ENCODE measurements at regions not wholly inside any gene's neighbourhood (a gene's known extent, or its start where the extent isn't known, plus 50 kb on each side); places are given as distances from the start of the nearest gene placed in this dataset.

DNA sequence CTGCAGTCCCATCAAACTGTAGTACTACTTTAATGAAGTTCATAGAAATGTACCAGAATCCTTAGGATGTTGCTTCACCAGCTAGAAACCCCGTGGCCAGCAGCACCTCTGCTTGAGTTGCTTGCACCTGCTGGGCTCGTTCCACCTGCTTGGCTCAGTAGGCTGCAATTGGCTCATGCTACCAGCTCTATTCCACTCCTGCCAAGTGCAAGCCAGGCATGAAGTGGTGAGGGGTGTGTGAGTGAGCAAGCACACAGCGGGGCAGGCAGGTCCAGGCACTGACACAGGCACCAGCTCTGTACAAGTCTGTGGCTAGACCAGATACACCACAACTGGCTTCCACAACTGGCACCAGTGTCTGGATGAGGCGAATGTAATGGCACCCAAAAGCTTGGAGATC lies 209.9 kb downstream of the AMY1C start:
- Histone ChIP-seq H3K27me3 (no peaks in the 10 kb centered on the region), H3K9me3 (no peaks in the 10 kb centered on the region), H3K27ac (no peak overlapping the region), H3K4me3 (no peak overlapping the region), H3K36me3 (no peaks in the 10 kb centered on the region), H3K4me1 (no peaks in the 10 kb centered on the region)
- DNase-seq (ENCODE audit: low spot score in 2 of 2): no peak
- intact Hi-C loops (cut with DNase I): no loop called here
- TF ChIP-seq, protein P1, sequence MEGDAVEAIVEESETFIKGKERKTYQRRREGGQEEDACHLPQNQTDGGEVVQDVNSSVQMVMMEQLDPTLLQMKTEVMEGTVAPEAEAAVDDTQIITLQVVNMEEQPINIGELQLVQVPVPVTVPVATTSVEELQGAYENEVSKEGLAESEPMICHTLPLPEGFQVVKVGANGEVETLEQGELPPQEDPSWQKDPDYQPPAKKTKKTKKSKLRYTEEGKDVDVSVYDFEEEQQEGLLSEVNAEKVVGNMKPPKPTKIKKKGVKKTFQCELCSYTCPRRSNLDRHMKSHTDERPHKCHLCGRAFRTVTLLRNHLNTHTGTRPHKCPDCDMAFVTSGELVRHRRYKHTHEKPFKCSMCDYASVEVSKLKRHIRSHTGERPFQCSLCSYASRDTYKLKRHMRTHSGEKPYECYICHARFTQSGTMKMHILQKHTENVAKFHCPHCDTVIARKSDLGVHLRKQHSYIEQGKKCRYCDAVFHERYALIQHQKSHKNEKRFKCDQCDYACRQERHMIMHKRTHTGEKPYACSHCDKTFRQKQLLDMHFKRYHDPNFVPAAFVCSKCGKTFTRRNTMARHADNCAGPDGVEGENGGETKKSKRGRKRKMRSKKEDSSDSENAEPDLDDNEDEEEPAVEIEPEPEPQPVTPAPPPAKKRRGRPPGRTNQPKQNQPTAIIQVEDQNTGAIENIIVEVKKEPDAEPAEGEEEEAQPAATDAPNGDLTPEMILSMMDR (IDR thresholded peaks at IDR 0.05): no peak

GRCh38 chr1:103960045-103960444 lies 210.3 kb downstream of the AMY1C start:
- Histone ChIP-seq H3K27me3 (no peaks in the 10 kb centered on the region), H3K27ac (no peak overlapping the region), H3K4me3 (no peak overlapping the region), H3K36me3 (no peaks in the 10 kb centered on the region), H3K4me1 (no peaks in the 10 kb centered on the region), H3K9me3 (no peaks in the 10 kb centered on the region)
- intact Hi-C loops (cut with DNase I): no loop called here
- DNase-seq (ENCODE audit: low spot score in 2 of 2): no peak
- TF ChIP-seq, protein P1 (IDR thresholded peaks at IDR 0.05): no peak

DNA sequence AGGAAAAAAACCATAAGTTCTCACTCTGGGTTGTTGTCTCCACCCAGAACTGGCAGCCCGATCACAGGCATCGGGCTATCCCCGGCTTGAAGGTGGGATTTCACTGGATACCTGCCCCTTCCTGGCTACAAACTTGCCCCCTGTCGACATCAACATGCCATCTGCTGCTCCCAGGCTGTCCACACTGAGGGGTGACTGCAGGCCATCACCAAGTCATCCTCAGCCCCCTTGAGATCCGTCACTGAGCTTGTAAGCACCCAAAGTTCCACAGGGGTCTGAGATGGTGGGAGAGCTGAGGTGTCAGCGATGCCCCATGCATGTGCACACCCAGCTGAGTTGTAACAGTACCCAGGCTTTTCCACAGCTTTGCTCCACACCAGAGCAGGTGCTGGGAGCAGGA lies 211.0 kb downstream of the AMY1C start:
- TF ChIP-seq, protein P1 (IDR thresholded peaks at IDR 0.05): no peak
- Histone ChIP-seq H3K4me1 (no peaks in the 10 kb centered on the region), H3K36me3 (no peaks in the 10 kb centered on the region), H3K27me3 (no peaks in the 10 kb centered on the region), H3K27ac (no peak overlapping the region), H3K4me3 (no peak overlapping the region), H3K9me3 (no peaks in the 10 kb centered on the region)
- intact Hi-C loops (cut with DNase I): no loop called here
- no peak for DNase-seq (ENCODE audit: low spot score in 2 of 2)

- TF ChIP-seq, protein P1 (IDR thresholded peaks at IDR 0.05): no peak
- Histone ChIP-seq H3K4me3 (no peak overlapping the region), H3K27me3 (no peaks in the 10 kb centered on the region), H3K36me3 (no peaks in the 10 kb centered on the region), H3K9me3 (no peaks in the 10 kb centered on the region), H3K4me1 (no peaks in the 10 kb centered on the region), H3K27ac (no peak overlapping the region)
- intact Hi-C loops (cut with DNase I): no loop called here
- no peak for DNase-seq (ENCODE audit: low spot score in 2 of 2)
These were observed 237.1 kb downstream of the AMY1C start for GRCh38 chr1:103986792-103987191.

DNA sequence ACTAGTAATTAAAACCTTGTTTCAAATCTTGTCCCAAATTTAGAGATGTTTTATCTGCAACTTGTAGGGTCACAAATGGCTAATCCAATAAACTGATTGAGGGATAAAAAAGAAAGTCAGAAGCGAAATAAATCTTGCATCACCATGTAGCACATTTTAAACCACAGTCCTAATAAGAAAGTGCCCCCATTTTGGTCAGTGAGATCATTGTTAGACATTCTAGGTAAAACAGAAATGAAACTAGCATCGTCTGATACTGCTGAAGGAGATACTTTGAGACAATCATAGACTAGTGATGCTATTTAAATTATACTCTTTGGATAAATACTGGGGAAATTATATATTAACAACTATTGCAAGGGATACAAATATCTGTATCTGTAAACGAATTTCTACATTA lies 247.9 kb downstream of the AMY1C start:
- Histone ChIP-seq H3K9me3 (no peaks in the 10 kb centered on the region), H3K4me1 (no peaks in the 10 kb centered on the region), H3K27ac (no peak overlapping the region), H3K36me3 (no peaks in the 10 kb centered on the region), H3K27me3 (no peaks in the 10 kb centered on the region), H3K4me3 (no peak overlapping the region)
- intact Hi-C loops (cut with DNase I): no loop called here
- no peak for DNase-seq (ENCODE audit: low spot score in 2 of 2)
- TF ChIP-seq, protein P1 (IDR thresholded peaks at IDR 0.05): no peak
